Left ventricle myocardium superior (tissue), 1 donor: ENCODE measurements at regions not wholly inside any gene's neighbourhood (a gene's known extent, or its start where the extent isn't known, plus 50 kb on each side); places are given as distances from the start of the nearest gene placed in this dataset.

Experiments used
- ATAC-seq: fragments of 200-7000 bp; cut with Tn5 transposase; one replicate; pipeline ENCODE4 v1.9.1; 2020; ENCODE audit warnings: mild to moderate bottlenecking, moderate library complexity
- DNase-seq: peaks from one replicate; pipeline ENCODE4 v3.0.0-alpha.2; 2020
- intact Hi-C: fragments of 100-400 bp; cut with micrococcal nuclease; formaldehyde crosslinking; loops from one replicate; pipeline ENCODE4 v1.11.0; 2022
- donor health status: DM: no; HTN: yes; CAD: no; lungs with severe emphysema.

GRCh38 chr1:195097316-195097715, 1510.9 kb downstream of the KCNT2 start:
- intact Hi-C loops: no loop called here
- no peak for DNase-seq
- ATAC-seq: no peak

DNA sequence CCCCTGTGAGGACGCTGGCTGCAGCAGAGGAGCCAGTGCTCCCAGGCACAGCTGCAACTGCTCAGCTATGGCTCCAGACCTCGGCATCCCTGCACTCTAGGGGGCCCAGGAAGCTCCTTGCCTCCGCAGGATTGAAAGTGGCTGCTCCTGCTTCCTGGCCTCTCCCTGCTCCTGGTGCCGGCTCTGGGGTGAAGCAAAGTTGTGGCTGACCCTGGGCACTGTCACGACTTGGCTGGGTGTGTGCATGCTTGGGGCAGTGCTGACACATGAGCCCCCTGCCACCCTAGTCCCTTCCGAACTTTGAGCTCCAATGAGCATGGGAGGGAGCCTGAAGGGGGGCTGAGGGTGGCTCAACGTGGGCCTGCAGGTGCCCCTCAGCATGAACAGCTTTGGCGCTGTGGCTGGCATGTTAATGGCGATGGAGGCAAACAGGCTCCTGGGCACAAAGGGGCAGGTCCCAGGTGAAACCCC, 1512.2 kb downstream of the KCNT2 start:
- ATAC-seq (no peak), DNase-seq (no peak)
- intact Hi-C loops: no loop called here

DNA sequence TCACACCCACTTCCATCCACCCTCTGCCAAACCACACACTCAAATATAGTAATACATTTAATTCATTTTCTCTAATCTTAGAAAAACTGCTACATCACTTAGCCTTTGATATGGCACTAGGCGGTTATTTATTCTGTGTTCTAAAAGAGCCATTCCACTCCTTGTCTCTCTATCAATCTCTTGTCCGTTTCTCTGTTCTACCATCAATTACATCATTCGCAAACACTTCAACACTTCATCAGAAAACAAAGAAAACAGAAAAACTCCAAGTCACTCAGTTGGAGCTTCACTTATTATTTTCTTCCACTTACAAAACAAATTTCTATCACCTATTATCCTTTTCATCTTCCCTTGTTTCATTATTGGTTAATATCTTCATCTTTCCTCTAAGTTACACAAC, 1523.0 kb downstream of the KCNT2 start:
- intact Hi-C loops: no loop called here
- DNase-seq: no peak
- ATAC-seq: no peak

GRCh38 chr1:195082183-195082582, 1526.1 kb downstream of the KCNT2 start:
- no peak for DNase-seq
- ATAC-seq: no peak
- intact Hi-C loops: no loop called here

DNA sequence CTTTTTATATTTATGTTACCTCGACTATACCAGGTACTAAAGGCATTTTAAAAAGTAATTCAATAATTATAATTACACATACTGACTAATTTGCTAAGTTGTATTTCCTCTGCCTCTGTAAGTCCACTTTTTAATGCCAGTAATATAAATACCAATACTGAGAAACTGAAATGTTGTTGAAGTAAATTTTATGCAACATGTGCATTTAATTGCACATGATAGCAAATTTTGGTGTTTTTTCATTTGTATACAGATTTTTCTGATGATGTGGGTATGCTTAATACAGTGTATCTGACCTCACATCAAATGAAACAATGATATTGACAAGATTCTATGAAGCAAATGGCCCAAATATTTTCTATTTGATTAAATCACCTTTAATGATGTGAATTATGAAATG, 1531.6 kb downstream of the KCNT2 start:
- DNase-seq: no peak
- no peak for ATAC-seq

DNA sequence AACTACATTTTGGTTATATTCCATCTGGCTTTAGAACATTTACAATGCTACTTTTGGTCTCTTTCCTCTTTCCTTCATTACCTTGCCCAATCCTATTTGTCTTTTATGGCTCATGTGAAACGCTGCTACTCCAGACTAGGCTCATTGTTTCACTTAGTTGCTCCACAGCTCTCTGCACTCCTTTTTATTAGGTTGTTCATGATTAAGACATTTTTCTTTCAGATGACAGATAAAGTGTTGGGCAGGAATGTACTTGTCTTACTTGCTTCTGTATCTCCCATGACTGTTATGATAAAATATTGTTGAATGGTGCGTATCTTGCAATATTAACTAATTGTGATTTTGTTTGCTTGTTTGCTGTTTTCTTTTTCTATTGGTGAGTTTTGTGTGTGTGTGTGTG, 1532.3 kb downstream of the KCNT2 start:
- DNase-seq (no peak), ATAC-seq (no peak)
- intact Hi-C loops: no loop called here

More for the DNA sequence above, 1531.6 kb downstream of the KCNT2 start:
- intact Hi-C loops: no loop called here

DNA sequence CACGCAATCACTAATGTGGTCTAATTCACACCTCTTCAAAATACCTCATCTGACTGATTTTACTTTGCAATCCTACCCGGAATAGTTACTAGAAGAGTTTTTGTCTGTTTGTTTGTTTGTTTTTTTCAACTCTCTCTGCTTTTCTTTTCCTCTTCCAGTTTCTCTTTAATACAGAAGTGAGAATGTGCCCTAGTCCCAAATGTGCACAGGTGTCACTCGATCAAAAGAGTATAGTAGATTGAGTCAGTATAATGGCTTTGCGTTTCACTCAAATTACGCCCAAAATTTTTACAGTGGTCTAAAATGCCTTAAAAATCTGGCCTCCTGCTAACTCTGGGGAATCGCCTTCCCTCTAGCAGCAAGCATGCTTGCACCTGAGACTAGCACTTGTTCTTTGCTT, 1536.8 kb downstream of the KCNT2 start:
- intact Hi-C loops: no loop called here
- ATAC-seq (no peak), DNase-seq (no peak)

DNA sequence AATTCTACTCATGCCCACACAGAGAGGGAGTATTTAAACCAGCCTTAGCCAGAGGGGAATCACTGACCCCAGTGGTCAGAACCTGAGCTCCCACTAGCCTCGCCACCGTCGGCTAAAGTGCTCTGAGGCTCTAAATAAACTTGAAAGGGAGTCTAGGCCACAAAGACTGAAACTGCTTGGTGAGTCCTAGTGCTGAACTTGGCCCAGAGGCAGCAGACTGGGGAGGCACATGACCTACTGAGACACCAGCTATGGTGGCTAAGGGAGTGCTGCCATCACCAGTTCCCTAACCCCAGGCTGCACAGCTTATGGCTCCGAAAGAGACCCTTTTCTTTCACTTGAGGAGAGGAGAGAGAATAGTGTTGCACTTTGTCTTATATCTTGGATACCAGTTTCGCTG, 1542.8 kb downstream of the KCNT2 start:
- ATAC-seq (no peak), DNase-seq (no peak)
- intact Hi-C loops: no loop called here

GRCh38 chr1:195064358-195064757, 1543.9 kb downstream of the KCNT2 start:
- no peak for DNase-seq
- intact Hi-C loops: no loop called here
- ATAC-seq: no peak

DNA sequence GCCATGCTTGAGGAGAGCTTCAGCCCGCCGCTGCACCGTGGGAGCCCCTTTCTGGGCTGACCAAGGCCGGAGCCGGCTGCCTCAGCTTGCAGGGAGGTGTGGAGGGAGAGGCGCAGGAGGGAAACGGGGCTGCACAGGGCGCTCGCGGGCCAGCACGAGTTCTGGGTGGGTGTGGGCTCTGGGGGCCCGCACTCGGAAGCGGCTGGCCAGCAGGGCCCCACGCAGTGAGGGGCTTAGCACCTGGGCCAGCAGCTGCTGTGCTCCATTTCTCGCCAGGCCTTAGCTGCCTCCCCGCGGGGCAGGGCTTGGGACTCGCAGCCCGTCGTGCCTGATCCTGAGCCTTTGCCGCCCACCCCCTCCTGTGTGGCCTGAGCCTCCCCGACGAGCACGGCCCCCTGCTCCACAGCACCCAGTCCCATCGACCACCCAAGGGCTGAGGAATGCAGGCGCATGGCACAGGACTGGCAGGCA, 1554.0 kb downstream of the KCNT2 start:
- ATAC-seq (no peak), DNase-seq (no peak)
- intact Hi-C loops: no loop called here

DNA sequence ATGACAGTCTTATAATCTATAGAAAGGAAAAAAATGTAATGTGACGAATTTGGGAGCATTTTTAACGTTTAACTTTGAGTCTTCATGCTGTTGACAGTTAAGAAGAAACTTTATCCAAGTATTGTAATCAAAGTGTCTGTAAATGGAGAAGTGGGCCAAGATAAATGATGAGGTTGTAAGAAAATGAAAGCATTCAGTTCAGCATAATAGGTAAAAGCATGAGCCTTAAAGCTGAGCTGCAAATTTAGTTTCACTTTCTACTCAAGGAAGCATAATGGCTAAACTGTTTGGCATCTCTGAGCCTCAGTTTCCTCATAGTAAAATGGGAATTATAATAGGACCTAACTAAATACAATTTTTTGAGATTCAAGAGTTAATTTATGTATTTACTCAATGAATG, 1554.8 kb downstream of the KCNT2 start:
- DNase-seq (no peak), ATAC-seq (no peak)
- intact Hi-C loops: no loop called here

GRCh38 chr1:195047772-195048171, 1560.5 kb downstream of the KCNT2 start:
- intact Hi-C loops: no loop called here
- DNase-seq (no peak), ATAC-seq (no peak)

DNA sequence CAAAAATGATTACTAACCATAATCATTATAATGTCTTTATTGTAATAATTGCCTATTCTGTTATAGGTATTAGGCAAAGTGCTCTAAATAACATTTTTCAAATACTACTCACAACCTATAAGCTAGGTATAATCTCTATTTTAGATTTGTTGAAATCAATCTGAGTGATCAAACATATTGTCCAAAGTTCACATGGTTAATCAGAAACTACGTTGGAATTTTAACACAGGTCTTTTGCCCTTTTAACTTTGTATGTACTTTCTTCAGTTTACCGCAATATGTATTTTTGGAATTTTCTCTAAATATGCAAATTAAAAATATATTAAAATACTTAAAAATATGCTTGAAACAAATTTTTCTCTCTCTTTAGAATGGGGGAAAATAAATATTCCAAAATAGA, 1563.2 kb downstream of the KCNT2 start:
- intact Hi-C loops: no loop called here
- DNase-seq: no peak
- no peak for ATAC-seq

DNA sequence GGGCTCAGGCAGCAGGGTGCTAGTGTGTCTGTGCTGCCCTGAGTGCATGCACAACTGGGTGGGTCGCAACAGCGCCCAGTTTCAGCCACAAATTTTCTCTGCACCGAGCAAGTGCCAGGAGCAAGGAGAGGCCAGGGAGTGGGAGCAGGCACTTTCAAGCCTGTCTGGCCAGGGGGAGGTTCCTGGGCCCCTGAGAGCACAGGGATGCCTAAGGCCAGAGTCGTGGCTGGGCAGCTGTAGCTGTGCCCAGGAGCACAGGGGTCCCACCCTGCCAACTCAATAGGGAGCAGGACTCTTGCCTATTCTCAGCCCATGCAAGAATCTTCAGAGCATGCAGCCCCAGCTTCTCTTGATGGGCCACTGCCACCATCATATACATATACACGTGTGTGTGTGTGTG, 1577.4 kb downstream of the KCNT2 start:
- DNase-seq: no peak
- intact Hi-C loops: no loop called here
- no peak for ATAC-seq

GRCh38 chr1:195026792-195027191, 1581.4 kb downstream of the KCNT2 start:
- intact Hi-C loops: no loop called here
- DNase-seq: no peak
- no peak for ATAC-seq

DNA sequence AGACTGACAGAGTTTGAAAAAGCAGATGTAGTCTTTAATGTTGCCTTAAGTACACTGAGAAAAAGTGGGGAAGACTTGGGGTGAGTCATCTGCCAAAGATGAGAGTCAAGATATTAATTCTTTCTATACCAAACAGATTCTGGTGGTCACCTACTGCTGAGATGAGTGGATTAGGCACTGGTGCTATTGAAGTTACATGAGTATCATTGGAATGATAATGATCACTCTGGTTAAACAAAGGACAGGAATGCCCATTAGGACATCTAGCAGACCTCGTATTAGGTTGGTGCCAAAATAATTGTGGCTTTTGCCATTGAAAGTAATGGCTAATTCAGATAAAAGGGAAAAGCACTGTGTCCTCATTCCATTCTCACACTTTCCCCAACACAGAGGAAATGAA, 1588.9 kb downstream of the KCNT2 start:
- intact Hi-C loops: no loop called here
- ATAC-seq (no peak), DNase-seq (no peak)

DNA sequence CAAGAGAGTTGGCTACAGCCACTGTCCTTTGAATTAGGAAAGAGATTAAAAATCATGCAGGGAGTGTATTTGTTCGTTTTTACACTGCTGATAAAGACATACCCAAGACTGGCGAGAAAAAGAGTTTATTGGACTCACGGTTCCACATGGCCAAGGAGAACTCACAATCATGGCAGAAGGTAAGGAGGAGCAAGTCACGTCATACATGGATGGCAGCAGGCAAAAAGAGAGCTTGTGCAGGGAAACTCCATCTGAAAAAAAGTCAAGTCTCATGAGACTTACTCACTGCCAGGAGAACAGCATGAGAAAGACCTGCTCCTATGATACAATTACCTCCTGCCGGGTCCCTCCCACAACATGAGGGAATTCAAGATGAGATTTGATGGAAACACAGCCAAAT, 1595.2 kb downstream of the KCNT2 start:
- intact Hi-C loops: no loop called here
- DNase-seq (no peak), ATAC-seq (no peak)

GRCh38 chr1:195005338-195005737, 1602.9 kb downstream of the KCNT2 start:
- intact Hi-C loops: no loop called here
- DNase-seq (no peak), ATAC-seq (no peak)

DNA sequence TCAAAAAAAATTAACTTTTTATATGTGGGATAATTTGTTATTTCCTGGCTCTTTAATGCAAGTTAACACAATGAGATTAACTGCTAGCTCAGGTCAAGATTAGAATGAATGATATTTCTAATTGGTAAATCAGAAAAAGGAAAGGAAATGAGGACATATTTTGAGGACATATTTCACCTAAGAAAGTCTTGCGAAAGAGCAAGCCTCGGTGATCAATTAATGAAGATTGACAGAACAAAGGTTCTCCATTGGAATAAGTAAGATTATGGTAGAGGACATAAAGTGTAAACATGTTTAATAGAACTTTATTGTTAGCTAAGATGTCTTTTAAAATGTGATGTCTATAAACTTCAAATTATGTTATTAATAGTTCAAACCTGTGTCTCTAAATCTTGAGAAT, 1617.8 kb downstream of the KCNT2 start:
- ATAC-seq (no peak), DNase-seq (no peak)
- intact Hi-C loops: no loop called here

DNA sequence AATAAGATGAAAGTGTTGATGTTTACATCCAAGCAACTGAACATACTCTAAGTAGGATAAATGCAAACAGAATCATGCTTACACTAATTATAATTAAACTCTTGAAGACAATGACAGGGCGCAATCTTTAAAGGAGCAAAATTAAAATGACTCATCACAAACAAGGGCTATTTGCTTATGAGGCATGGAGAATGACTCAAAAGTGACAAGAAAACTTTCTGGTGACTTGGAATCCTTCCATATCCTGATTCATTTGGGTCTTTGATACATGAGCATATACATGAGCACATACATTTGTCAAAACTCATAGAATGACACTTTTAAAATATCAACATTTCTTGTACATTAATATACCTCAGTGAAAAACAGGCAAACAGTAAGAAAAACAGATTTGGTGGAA, 1632.3 kb downstream of the KCNT2 start:
- DNase-seq (no peak), ATAC-seq (no peak)
- intact Hi-C loops: no loop called here

GRCh38 chr1:194968916-194969315, 1639.3 kb downstream of the KCNT2 start:
- ATAC-seq (no peak), DNase-seq (no peak)
- intact Hi-C loops: no loop called here

GRCh38 chr1:194959795-194960194, 1648.4 kb downstream of the KCNT2 start:
- DNase-seq (no peak), ATAC-seq (no peak)
- intact Hi-C loops: no loop called here
